ENCODE measurements at regions not wholly inside any gene's neighbourhood (a gene's known extent, or its start where the extent isn't known, plus 50 kb on each side); places are given as distances from the start of the nearest gene placed in this dataset.

- TF ChIP-seq CTCF (IDR thresholded peaks at IDR 0.05; ENCODE audit: low read length): no peak
- TF ChIP-seq EZH2 (IDR thresholded peaks at IDR 0.05; ENCODE audit: borderline replicate concordance, low read length): no peak
Observed at GRCh38 chr2:187126247-187127005, 277.5 kb upstream of the ZSWIM2 start.
